HG03108 (cell line): ENCODE measurements at regions not wholly inside any gene's neighbourhood (a gene's known extent, or its start where the extent isn't known, plus 50 kb on each side); places are given as distances from the start of the nearest gene placed in this dataset.

Source experiments
- ATAC-seq: cut with Tn5 transposase; IDR thresholded peaks from one replicate; pipeline ENCODE4 v1.9.1; 2021; ENCODE audit warnings: moderate library complexity; ENCODE audit not compliant: unreplicated experiment

DNA sequence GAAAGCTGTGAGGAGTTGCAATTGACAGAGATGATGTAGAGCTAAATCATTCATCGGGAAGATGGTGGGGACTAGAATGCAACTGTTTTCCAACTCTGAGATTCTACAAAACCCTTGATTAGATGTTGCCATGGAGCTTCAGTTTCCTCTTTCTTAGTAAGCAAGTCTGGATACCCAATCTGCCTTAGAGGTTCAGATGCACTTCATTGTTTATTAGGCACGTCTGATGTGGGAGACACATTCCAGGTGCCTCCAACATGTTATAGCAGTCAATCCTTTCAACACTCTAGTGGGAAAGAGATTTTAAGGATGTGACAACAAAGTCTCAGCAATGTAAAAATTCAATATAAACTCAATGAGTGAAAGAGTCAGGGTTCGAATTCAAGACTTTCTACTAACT, 291.3 kb upstream of the PHYHIPL start:
- ATAC-seq: no peak

DNA sequence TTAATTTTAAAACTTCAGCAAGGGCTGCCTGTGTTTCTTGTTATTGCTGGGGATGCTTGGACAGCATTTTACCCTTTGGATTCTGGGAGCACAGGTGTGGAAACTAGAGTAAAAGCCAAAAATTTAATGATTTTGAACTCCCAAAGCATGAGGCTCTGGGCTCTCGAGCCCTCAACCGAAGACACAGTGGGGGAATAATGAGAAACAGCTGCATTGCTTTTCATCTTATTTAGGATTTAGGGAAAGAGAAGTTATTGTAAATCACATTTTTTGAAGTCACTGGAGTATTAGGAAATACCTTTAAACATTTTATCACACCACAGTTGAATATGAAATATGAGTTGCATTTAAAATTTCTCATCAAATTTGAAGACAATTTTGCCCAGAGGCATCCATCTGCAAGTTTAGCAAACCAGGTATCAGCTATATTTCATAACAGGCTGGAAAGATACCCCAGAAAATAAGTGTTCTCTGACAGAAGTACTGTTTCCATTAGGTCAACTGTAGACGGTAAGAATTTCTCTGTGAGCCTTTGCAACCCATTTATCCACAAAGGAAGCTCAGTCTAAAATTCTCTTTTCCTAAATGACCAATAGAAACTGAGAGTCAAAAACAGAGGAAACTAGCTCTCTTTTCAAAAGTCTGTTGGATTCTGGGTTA, 290.6 kb upstream of the PHYHIPL start:
- no peak for ATAC-seq

DNA sequence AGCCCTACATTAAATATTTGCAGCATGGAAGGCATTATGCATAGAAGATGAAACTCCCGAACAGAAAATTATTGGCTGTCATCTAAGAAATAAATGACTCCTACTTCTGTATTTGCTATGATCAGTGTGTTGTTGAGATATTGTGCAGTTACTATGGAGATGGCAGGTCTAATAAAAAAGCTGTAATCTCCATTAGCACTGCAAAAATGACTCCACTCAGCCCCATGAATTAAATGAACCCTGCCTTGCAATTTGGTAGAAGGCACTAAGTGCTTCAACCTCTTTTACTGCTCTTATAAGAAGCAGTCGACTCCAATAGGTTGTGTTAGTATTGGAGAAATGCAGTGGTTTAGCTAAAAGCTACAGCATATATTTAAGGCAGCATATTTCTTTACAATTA, 290.0 kb upstream of the PHYHIPL start:
- ATAC-seq: no peak

DNA sequence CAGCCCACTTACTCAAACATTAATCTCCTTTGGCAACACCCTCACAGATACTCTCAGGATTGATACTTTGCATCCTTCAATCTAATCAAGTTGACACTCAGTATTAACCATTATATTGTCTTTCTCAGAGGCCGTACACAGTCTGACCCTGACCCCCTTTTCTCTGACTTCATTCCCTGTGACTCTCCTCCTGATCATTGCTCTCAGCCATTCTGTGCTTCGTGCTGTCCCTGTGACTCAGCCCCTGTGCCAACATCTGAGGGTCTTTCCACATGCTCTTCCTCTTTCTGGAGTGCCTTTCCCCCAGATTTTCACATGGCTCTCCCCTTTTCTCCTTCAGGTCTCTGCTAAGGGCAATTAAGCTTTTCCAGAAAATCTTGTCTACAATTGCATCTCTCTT, 289.0 kb upstream of the PHYHIPL start:
- ATAC-seq: no peak

DNA sequence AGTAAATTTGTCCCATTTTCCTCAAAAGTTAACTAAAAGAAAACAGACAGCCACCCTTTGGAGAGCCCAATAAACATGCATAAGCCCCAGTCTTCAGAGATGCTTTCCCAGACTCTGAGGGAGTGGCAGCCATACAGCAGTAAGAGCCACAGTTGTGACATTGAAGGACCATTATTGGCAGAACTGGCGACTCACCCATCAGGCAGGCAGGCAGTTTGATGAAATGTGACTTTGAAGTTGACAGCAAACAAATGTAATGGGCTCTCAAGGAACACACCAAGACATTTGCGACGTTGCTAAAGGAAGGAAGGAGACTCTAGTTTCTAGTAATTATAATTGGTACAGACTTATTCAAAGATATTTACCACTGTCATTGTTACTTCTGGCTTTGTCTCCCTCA, 287.5 kb upstream of the PHYHIPL start:
- no peak for ATAC-seq

DNA sequence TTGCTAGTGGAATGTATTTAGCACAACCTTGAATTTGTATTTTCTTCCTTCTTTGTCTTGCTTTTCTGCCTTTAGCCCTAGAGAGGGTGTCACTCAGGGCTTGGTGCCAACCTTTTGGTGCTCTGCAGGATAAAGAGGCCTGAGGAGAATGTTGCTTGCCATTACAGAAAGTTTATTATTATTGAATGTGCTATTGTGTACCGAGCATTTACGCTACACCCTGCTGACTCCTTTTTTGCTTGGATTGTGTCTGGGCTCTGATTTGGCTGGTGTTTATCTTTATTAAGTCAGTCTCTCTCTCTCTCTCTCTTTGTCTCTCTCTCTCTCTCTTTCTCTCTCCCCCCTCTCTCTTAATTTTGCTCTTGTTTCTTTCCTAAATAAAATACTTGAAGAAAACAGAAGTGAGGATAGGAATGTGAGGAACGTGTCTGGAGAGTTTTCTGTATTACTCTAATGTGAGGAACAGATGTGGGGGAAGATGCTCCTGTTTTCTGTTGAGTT, 284.4 kb upstream of the PHYHIPL start:
- no peak for ATAC-seq

DNA sequence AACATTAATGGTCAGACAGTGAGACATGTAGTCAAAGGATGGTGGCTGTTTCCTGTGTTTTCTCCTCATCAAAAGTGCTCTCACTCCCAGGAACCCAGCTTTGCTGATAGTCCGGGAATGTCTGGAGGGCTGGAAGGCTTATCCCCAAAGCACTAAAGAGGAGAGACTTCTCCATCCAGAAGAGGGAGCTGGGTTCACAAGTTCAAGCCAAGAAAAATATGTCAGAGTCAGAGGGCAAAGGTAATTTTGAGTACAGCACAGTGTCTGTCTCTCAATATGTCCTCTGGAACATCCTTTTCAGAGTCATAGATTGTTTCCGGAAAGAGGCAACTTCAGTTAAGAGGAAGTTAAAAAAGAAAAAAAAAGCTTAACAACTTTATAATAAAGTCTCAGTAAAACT, 281.5 kb upstream of the PHYHIPL start:
- ATAC-seq: no peak

DNA sequence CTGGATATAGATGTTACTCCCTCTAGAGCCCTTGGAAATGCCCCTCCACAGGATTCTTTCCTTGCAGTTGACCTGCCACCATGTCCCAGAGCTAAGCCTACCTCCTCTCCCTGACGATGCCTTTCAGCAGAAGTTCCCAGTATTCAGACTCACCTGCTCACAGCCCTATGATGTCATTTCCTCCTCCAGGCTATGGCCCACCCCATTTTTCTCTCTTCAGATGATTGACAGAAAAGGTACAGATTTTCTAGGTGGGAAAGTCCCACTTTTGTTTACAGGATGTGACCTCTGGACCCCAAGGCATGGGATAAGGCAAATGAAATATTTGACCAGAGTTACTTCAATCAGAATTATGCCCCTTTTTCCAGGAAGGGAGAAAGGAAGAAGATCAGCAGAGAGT, 280.2 kb upstream of the PHYHIPL start:
- no peak for ATAC-seq

DNA sequence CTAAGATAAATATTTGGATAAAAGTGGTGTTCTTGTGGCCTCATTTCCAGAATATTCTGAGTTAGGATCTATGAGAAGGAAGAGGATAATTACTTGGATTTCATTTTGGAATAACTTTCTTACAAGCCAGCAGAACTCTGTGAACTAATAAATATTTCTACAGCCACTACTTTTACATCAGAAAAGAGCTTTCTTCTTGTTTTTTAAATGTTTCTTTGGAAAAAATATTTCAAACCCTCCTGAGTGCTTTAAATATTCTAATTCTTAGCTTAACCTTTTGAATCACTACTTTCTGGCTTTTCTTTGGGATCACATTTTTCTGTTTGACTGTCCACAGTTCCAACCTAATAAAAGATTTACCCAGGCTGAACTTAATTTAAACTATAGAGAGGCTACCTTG, 279.2 kb upstream of the PHYHIPL start:
- no peak for ATAC-seq

DNA sequence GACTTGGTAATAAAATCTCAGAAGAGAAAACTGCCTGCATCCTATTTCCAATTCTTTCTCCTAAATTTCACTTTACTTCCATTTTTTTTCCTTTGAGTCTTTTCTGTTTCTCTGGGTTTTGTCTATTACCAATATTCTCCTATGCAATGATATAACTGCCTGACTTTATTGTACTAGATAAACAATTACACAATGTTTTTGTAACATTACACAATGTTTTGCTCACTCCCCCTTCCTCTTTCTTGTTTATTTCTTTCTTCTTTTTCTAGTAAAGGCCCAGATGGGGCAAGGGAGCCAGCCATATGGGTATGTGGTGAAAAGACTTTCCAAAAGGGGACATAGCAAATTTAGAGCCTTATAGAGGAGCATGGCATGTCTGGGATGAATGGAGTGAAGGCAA, 278.7 kb upstream of the PHYHIPL start:
- no peak for ATAC-seq

DNA sequence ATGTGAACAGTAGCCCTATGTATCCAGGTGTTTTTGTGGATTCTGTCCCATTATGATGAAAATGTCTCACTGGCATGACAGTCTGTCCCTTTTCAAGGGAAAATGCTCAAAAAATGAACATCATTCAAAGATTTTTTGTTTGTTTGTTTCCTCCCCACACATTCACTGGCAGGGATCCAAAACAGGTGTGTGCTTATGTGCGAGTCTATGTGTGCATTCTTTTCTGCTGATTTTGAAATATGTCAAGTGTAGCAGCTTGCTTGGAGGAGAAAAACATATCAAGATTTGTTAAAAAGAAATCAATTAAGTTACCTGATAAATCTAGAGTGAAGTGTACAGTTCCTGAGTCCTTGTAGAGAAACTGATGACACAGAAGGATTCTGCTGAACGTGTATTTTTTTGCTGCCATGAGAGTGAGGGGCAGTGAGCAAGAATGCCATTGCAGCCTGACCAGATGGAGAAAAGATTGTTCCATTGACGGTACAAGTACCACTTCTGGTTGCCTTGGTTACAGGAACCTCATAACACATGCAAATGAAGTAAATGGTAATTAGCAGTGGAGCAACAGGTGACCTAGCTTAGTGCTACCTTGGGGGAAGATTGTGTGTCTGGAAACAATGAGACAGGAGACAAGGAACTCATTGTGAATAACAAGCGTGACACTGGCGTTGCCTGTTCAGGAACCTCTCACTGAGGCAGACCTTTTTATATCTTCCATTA, 277.4 kb upstream of the PHYHIPL start:
- ATAC-seq: no peak

DNA sequence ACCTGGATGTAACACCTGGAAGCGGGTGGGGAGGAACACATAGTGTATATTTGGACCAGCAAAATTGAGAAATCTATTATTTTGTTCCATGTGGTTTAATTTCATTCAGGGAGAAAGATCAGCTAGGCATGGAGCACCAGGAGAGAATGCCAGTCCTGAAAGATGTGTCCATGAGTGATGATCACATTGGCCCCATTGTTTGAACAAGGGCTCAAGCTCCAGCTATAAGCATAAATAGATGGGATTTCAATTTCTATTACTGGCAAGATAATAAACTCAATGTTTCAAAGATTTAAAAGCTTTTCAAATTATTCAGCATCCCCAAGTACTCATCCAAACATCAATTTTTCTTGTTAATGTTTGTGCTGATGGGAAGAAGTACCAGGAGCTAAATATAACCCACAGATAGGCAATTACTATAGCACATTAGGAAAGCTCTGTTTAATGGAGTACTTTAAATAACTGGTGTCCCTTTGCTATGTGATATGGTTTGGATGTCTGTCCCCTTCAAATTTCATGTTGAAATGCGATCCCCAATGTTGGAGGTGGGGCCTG, 275.3 kb upstream of the PHYHIPL start:
- no peak for ATAC-seq

DNA sequence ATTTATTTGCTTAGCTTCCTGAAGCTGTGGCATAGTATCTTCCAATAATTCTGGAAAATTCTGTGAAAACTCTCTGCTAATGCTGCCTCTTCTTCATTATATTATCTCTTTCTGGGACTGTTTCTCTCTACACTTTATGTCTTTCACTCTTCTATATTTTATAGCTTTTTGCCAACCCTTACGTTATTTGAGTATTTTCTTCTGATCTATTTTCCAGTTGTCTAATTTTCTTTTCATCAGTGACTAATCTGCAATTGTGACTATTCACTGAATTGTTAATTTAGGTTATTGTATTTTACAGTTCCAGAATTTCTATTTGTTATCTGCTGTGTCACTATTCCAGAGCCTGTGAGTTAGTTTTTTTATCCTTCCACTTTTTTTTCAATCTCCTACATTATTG, 273.4 kb upstream of the PHYHIPL start:
- no peak for ATAC-seq

DNA sequence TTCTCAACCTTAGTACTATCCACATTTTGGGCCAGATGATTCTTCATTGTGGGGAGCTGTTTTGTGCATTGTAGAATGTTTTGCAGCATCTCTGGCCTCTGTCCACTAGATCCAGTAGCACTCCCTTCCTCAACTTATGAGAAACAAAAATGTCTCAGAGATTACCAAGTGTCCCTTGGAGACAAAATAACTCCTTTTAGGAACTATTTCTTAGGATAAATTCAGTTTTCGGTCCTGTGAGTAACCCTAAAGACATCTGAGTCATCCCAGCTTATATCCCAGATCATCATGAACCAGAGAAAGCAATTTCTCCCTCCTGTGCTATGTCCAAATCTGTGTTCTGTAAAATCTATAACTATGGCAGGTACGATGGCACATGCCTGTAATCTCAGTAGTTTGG, 266.6 kb upstream of the PHYHIPL start:
- no peak for ATAC-seq

DNA sequence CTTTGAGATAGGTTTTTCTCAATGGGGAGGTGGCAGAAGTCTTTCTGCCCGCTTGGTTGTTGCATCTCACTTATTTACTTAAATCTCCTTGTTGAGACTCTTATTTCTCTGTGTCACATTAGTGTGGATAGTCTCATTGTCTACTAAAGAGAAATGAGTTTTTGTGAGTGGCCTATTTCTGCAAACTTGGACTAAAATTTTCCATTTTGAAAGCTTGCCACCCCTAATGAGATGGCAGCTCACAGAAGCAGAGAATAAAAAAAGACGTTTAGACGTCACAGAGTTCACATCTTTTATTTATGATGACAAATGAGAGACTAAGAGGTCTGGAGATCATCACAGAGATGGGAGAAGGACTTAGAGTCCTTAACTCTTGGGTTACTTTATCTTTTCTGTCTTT, 262.7 kb upstream of the PHYHIPL start:
- no peak for ATAC-seq

DNA sequence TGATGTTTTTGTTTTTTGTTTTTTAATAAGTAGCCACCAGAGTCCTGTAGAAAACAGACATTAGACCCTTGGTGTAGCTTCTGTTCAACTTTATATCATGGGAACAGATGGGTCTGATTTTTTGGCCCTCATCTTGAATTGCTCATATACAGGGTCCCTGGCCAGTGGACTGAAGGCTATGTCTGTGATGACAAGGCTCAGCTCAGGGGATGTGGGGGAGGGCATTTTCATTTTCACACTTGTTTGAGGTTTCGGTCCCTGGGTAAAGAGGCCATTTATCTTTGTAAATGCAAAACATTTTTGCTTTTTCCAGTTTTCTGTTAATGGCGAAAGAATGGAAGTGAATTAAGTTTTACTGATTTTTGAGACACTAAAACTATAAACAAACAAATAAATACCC, 257.6 kb upstream of the PHYHIPL start:
- ATAC-seq: no peak

DNA sequence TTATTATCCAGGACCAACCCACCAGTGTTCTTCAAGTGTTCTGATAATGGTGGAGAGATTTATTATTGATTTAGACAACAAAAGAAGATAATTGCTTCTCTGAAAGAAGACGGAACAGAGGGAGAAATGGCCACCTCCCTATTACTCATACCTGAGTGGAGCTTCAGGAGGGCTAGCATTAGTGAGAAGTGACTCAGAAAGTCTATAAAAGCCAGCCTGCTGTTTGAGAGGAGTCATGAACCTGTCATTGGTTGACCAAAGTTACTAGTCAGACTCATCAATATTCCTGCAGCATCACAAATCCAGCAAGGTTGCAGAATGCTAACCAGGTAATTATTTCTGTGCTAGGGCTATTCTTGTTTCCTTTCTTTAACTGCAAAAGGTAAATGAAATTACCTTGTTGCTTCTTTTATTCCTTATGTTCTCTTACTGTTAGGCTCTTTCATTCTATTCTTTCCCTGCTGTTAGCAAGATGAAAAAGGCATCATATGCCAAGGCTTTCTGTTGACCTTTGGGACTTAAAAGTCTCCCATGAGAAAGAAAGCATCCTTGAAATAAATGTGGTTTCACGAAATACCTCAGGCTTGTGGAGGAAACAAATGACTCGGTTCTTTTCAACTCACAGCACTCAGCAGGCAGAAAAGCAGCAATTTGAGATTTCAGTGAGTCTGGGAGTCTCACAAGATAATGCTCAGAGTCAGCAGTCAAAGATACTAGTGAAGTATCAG, 256.4 kb upstream of the PHYHIPL start:
- no peak for ATAC-seq

DNA sequence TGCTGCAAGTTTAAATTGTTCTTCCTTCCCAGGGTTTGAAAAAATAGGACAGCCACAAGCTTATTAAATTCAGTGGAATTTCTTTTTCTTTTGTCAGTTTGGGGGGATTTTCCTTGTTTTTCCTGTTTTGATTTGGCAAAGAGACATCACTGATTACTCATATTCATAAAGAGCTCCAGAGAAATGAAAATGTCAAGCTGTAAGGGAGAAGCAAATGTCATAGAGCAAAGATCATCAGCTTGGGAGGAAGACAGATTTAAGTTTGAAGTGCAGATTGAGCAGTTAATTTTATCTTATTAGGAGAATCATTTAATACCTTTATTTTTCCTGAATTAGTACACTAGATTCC, 255.8 kb upstream of the PHYHIPL start:
- ATAC-seq: no peak

DNA sequence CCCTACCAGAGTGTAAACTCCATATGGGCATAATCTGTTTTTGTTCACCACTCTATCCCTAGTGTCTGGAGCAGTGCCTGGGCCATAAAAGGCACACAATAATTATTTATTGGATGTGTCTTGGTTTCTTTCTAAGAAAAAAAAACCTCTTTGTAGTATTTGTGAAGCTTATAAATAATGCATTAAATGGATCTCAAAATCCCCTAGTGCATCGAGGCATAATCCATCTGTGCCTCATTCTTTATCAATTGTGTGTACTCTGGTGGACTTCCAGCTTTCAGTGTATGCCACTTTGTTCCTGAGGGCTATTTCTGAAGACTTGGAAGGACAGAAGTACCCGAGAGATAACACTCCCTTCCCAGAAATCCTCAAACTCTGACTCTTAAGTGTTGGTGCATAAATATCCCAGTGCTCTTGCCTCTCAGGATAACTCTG, 255.0 kb upstream of the PHYHIPL start:
- no peak for ATAC-seq

DNA sequence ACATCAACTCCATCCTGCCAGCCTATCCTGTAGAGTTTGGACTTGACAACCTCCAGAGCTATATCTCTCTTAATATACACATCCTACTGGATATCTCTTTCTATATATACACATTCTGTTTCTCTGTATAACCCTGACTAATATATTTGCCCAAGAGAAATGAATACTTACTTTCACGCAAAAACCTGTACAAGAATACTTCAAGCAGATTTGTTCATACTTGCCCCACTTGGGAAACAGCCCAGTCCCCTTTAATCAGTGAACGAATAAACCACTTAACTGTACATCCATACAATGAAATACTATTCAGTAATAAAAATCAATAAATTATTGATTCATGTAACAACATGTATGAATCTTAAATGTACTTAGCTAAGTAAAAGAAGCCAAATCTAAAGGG, 251.1 kb upstream of the PHYHIPL start:
- ATAC-seq: no peak

DNA sequence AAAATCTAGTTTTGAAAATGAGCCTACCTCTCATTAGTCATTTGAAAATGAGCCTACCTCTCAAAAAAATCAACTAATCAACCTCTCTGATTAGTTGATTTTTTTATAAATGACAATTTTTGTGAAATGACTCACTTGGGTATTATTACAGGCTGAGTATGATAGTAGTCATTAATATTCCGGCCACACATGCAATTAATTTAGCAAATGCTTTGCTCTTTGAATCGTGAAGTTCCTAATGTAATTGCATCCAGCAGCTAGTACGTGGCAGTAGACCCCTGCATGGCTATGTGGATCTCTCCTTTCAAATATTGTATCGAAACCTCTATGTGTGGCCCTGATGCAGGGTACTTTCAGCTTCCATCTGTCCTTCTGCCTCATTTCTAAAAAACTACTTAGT, 245.9 kb upstream of the PHYHIPL start:
- no peak for ATAC-seq

DNA sequence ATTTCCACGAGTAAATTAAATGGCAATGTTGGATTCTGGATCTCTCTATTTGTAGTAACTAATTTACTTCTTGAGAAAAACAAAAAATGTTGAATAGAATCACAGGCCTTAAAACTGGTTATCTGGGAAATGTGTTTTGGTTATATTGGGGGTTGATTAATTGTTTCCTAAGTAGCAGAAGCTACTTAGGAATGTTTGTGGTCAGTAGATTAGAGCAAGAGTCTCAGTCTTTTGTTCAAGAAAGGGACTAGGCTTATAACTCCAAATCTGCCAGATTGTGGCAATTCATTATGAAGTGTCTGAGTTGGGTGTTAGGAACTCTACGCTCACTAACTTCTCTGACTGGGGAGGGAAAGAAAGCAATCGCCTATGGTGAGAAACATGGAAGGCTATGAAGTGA, 244.3 kb upstream of the PHYHIPL start:
- ATAC-seq: no peak
